DND-41 (cell line): ENCODE measurements at regions not wholly inside any gene's neighbourhood (a gene's known extent, or its start where the extent isn't known, plus 50 kb on each side); places are given as distances from the start of the nearest gene placed in this dataset.

ENCODE experiments used
- CTCF ChIP-seq: IDR thresholded peaks from 2 replicates; pipeline ENCODE4 v1.5.1; 2012; ENCODE audit warnings: borderline replicate concordance, low read length, moderate library complexity, mild to moderate bottlenecking; ENCODE audit not compliant: poor library complexity, severe bottlenecking; ENCODE audit errors: extremely low read depth
- EZH2 ChIP-seq: IDR thresholded peaks from 3 replicates; pipeline ENCODE4 v1.6.1; 2012; ENCODE audit warnings: borderline replicate concordance, low read depth, mild to moderate bottlenecking, moderate library complexity, low read length, inconsistent platforms; ENCODE audit not compliant: severe bottlenecking

- TF ChIP-seq CTCF: no peak
- no peak for TF ChIP-seq EZH2
Observed at GRCh38 chr9:129485145-129485774, 135.6 kb downstream of the C9orf50 start.
